HT1080 (cell line): ENCODE measurements at regions not wholly inside any gene's neighbourhood (a gene's known extent, or its start where the extent isn't known, plus 50 kb on each side); places are given as distances from the start of the nearest gene placed in this dataset. TPM values are rescaled to one million over a fixed set of nuclear protein-coding genes. Genes with fewer than 3 reads are reported as not detected.

Experiments used
- DNase-seq: peaks from one replicate; pipeline ENCODE4 v3.0.0-alpha.2; 2015; ENCODE audit warnings: low read depth
- small RNA-seq: library from RNA; depleted of rRNA; stranded (forward); fragments of <200 nt; gene quantifications from one replicate; pipeline ENCODE3, GENCODE V24; 2014

DNA sequence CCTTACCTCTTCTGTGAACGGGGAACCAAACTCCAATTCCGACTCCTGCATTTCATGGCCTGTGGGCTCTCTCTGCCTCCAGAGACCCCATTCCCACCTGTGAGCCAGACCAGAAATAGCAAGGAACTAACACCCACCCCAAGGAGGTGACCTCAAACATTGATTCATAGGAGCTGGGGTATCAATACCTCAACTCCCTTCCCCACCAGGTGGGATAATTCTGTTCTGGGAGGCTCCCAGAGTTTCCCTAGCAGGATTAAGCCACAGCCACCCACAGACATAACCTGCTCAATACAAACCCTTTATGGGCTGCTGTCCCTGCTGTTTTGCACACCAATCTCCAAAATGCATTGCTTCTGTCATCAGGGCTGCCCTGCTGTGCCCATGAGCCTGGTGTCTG lies 59.6 kb upstream of the FOXF1 start:
- DNase-seq, result no peak

DNA sequence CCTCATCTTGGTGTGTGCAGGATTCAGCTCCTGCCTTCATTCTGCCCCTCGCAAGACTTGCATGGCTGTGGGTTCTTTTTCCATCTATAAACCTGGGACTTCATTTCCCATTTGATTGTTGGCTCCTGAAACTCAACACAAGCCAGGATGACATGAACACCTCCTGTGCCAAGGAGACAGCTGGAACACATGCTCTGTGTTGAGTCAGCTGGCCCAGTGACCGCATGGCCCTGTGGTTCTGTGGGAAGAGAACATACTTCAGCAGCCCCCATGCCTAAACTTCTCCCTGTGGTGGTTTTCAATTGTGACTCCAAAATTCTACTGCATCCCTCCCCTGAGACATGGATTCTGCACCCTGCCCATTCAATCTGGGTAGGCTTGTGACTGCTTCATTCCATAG lies 57.9 kb upstream of the FOXF1 start:
- DNase-seq, result no peak

DNA sequence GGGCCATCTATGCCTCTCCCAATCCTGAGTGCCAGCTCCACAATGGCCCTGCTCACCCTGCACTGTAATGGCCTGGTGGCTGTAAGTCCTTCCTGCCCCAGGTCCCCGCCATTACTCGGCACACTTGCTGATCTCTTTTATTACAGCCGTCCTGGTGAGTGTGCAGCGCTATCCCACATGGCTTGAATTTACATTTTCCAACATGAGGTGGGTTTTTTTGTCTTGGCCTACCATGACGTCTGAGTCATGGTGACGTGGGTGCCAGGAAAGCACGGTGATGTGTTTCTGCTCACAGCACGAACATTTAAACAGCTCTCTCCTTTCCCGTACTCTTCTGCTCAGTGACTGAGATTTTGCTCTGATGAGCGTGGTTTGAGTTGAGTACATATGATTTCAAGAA lies 55.2 kb upstream of the FOXF1 start:
- peak; percentile 48 for DNase-seq

DNA sequence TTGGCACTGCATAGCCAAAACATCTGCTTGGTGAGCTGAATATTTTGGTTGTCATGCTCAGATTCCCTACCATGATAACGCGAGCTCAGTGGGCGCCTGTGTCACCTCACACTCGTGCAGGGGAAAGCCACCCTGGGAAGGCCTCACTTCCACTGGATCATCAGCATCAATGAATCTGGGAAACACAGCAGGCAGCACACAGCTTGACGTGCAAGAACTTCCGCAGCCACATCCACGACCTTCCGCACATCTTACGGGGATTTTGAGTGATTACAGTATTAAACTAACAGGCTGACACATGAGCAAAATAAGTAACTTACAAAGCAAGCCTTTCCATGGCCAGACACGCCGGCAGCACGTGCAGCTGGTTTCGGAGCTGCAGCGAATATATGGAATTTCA lies 54.7 kb upstream of the FOXF1 start:
- DNase-seq, result no peak

- peak; percentile 14 for DNase-seq
These were observed 52.7 kb upstream of the FOXF1 start for GRCh38 chr16:86457501-86458148.

GRCh38 chr16:86458149-86458777 lies 52.1 kb upstream of the FOXF1 start:
- no peak for DNase-seq

DNA sequence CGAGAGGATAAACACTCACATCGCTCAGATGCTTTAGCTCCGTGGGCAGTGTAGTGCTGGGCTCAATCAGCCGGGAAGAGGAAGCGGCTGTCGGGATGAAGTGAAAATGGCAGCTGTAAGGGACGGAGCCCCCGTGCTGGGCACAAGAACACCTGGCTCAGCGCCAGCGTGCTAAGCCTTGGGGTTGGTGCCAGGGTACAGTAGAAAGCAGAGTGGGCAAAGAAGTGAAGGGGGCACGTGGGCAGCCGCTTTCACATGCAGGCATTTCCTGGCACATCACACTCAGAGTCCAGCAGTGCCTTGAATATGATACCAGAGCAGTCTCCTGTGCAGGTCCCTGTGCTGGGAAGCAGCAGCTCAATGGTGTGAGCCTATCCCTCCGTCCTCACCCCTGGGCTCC lies 51.1 kb upstream of the FOXF1 start:
- DNase-seq, result no peak

Small RNA genes in the stretch of these regions (small RNA-seq; reads per million reads assigned to genes)
- gene RF00019, result not detected
